HEK293T (cell line): ENCODE measurements at regions not wholly inside any gene's neighbourhood (a gene's known extent, or its start where the extent isn't known, plus 50 kb on each side); places are given as distances from the start of the nearest gene placed in this dataset.

Experiments
- CTCF ChIA-PET: fragments of 350-600 bp; formaldehyde crosslinking; extraction: SDS; loops from one replicate; lab custom pipeline; 2021; ENCODE audit warnings: antibody characterized with exemption, inconsistent platforms; lab: Yijun Ruan, JAX
- POLR2A ChIA-PET: fragments of 350-600 bp; formaldehyde crosslinking; extraction: SDS; loops from one replicate; lab custom pipeline; 2020; ENCODE audit warnings: antibody characterized with exemption, inconsistent platforms; lab: Yijun Ruan, JAX
- DNase-seq: peaks from one replicate; pipeline ENCODE4 v3.0.0; 2012; ENCODE audit warnings: mixed read lengths; ENCODE audit errors: extremely low spot score
- ARNT ChIP-seq: fragments of 450-650 bp; IDR thresholded peaks from 2 replicates; pipeline ENCODE4 v1.6.1; 2017; ENCODE audit warnings: mild to moderate bottlenecking
- BHLHE40 ChIP-seq: fragments of 450-650 bp; IDR thresholded peaks from 2 replicates; pipeline ENCODE4 v1.6.1; 2016; ENCODE audit warnings: mild to moderate bottlenecking, moderate library complexity, borderline replicate concordance
- CTBP1 ChIP-seq: fragments of 450-650 bp; IDR thresholded peaks from 2 replicates; pipeline ENCODE4 v1.6.1; 2016; ENCODE audit warnings: borderline replicate concordance
- ELF4 ChIP-seq: fragments of 450-650 bp; IDR thresholded peaks from 2 replicates; pipeline ENCODE4 v1.6.1; 2017; ENCODE audit warnings: antibody characterized with exemption
- FOXA1 ChIP-seq: fragments of 450-650 bp; IDR thresholded peaks from 2 replicates; pipeline ENCODE4 v1.6.1; 2016; ENCODE audit warnings: mild to moderate bottlenecking
- FOXK2 ChIP-seq: fragments of 450-650 bp; IDR thresholded peaks from 2 replicates; pipeline ENCODE4 v1.6.1; 2016; ENCODE audit warnings: mild to moderate bottlenecking
- FOXM1 ChIP-seq: fragments of 450-650 bp; IDR thresholded peaks from 2 replicates; pipeline ENCODE4 v1.6.1; 2017; ENCODE audit warnings: mild to moderate bottlenecking, borderline replicate concordance
- HDGF ChIP-seq: fragments of 450-650 bp; IDR thresholded peaks from 2 replicates; pipeline ENCODE4 v1.6.1; 2017; ENCODE audit warnings: antibody characterized with exemption, borderline replicate concordance
- L3MBTL2 ChIP-seq: fragments of 450-650 bp; conservative IDR thresholded peaks from 2 replicates; pipeline ENCODE4 v1.6.1; 2016; ENCODE audit warnings: mild to moderate bottlenecking
- LEF1 ChIP-seq: fragments of 450-650 bp; IDR thresholded peaks from 2 replicates; pipeline ENCODE4 v1.6.1; 2017; ENCODE audit warnings: mild to moderate bottlenecking, borderline replicate concordance
- NFRKB ChIP-seq: fragments of 450-650 bp; IDR thresholded peaks from 2 replicates; pipeline ENCODE4 v1.6.1; 2016; ENCODE audit warnings: mild to moderate bottlenecking, moderate library complexity
- SP1 ChIP-seq: fragments of 450-650 bp; IDR thresholded peaks from 2 replicates; pipeline ENCODE4 v1.6.1; 2017
- SUZ12 ChIP-seq: fragments of 450-650 bp; IDR thresholded peaks from 2 replicates; pipeline ENCODE4 v1.6.1; 2016; ENCODE audit warnings: mild to moderate bottlenecking
- TARDBP ChIP-seq: fragments of 450-650 bp; IDR thresholded peaks from 2 replicates; pipeline ENCODE4 v1.6.1; 2016
- ZNF384 ChIP-seq: fragments of 450-650 bp; IDR thresholded peaks from 2 replicates; pipeline ENCODE4 v1.6.1; 2016
- TF ChIP-seq, protein P1 (sequence below): fragments of 450-650 bp; IDR thresholded peaks from 2 replicates; pipeline ENCODE4 v1.6.1; 2016

DNA sequence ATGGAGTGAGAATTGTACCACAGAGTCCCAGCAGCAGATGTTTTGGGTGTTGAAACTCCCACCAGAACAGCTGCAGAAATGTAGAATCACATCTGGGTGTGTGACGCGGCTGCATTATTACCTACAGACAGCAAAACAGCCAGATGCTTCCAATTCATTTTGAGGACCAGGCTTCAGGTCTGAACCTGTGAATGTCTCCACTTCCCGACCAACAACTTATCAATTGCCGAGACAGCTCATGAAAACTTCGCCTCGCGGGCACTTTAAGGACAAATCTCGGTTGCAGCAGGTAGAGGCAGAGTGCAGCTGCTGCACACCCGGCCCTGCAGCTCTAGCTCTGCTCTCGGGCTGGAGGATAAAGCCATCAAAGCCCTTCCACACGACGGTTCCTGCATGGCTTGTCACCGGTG, 202.0 kb downstream of the HRH4 start:
- no peak for DNase-seq
- TF ChIP-seq SUZ12 = no peak
- CTCF ChIA-PET = interaction anchor here (0.7 kb wide), 1 partner anchor 321 kb away, joined by 4 read pairs; no protein-coding TSS in a partner anchor
- POLR2A ChIA-PET = no interaction called here

DNA sequence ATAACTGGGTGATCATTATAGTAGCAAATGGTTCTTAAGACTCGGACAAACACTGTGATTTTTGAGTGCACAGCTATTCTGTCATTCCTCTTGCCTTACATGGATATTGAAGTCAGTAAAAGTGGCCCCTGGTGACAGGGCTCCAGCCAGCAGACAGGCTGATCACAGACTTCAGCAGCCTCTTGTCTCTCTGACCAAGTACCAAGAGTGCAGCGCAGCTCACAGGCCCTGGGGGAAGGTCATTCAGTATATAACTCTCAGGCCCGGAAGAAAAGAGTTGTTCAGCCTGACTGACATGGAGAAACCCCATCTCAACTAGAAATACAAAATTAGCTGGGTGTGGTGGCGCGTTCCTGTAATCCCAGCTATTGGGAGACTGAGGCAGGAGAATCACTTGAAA, 202.6 kb downstream of the HRH4 start:
- no peak for DNase-seq
- ChIA-PET POLR2A (no interaction called here), CTCF (interaction anchor here (0.7 kb wide), 1 partner anchor 322 kb away, joined by 4 read pairs; no protein-coding TSS in a partner anchor)
- TF ChIP-seq ZNF384 (no peak), TARDBP (no peak)

DNA sequence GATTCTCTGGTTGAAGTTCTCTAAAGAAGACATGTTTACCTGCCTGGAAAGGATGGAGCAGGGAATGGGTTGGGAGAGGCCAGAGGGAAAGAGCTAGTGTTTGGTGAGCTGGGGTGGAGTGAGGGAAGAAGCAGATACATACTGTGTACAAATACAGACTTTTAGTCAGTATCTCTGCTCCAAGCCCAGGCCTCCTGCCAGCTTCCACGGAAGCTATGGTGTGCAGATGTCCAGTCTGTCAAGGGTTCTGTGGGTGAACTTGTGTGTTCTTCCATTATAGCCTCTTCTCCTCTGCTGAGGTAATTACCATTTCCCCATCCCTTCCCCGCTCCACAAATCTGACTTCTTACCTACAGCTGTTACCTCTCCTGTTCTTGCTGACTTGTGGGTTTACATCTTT, 208.6 kb downstream of the HRH4 start:
- ChIA-PET POLR2A (no interaction called here), CTCF (no interaction called here)
- TF ChIP-seq FOXK2 = no peak
- TF ChIP-seq SUZ12 = no peak
- TF ChIP-seq, protein P1, sequence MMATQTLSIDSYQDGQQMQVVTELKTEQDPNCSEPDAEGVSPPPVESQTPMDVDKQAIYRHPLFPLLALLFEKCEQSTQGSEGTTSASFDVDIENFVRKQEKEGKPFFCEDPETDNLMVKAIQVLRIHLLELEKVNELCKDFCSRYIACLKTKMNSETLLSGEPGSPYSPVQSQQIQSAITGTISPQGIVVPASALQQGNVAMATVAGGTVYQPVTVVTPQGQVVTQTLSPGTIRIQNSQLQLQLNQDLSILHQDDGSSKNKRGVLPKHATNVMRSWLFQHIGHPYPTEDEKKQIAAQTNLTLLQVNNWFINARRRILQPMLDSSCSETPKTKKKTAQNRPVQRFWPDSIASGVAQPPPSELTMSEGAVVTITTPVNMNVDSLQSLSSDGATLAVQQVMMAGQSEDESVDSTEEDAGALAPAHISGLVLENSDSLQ = no peak
- DNase-seq = no peak

DNA sequence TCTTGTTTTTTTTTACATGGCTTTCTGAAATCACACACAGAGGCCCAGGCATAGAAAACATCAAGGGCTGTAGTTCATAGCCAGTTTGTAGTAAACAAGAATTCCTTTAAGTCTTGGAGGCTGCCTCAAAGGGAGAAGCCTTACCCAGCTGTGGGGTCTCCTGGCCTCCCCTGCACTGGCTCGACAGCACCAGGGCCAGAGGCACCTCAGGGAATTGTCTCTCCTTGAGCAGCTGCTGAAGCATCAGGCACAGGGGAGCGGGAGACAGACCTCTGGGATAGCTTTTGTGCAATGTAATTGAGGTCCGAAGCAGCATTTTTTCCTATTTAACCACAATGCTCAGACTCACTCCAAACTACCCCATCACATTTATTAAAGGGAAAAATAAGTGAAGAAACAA, 209.1 kb downstream of the HRH4 start:
- DNase-seq = no peak
- POLR2A ChIA-PET = no interaction called here
- TF ChIP-seq LEF1 (no peak), SUZ12 (no peak), ZNF384 (no peak), ARNT (no peak), L3MBTL2 (no peak), BHLHE40 (no peak), TARDBP (no peak), FOXA1 (no peak), FOXK2 (no peak), SP1 (no peak), NFRKB (no peak), CTBP1 (no peak), HDGF (no peak)
- TF ChIP-seq, protein P1 = no peak
- CTCF ChIA-PET = no interaction called here

DNA sequence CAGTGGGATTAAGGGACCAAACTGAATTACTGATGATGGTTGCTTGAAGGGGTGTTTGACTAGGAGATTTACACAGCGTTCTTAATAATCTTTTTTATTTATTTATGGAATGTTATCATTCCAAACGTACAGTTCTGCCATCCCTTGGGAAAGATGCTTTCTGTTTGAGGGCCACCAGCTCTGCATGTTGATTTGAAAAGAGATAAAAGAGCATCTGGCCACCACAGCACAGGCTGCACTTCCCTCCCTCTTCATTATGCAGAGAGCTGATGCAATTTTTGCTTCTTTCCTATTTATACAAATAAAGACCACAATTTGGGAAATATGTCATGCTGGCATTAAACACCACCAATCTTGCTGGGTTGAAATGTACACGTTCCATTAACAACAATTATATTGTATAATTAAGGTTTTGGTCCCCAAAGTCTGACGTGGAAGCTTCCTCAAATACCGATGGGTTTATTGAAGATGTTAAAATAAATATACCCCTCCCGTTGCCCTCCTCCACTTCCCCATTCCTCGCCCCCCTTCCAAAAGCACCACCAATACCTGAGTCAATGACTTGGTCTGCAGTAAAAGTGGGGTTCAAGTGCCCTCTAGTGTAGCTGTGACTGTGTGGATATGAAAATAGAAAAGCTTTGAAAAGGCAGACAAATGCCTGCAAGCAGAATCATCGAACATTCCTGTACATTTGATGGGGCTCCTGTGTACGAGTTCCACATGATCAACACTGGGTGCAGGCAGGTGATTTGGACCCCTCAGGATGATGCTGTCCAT, 211.9 kb downstream of the HRH4 start:
- POLR2A ChIA-PET = no interaction called here
- CTCF ChIA-PET = interaction anchor here (0.7 to 1.5 kb wide), 4 partner anchors 61 to 132 kb away, joined by 3 to 4 read pairs (median 3); no protein-coding TSS in a partner anchor
- no peak for DNase-seq
- TF ChIP-seq NFRKB (no peak), CTBP1 (no peak), ZNF384 (no peak), HDGF (no peak), SP1 (no peak), FOXA1 (no peak), LEF1 (no peak), BHLHE40 (no peak), ELF4 (no peak), TARDBP (no peak), L3MBTL2 (no peak)

DNA sequence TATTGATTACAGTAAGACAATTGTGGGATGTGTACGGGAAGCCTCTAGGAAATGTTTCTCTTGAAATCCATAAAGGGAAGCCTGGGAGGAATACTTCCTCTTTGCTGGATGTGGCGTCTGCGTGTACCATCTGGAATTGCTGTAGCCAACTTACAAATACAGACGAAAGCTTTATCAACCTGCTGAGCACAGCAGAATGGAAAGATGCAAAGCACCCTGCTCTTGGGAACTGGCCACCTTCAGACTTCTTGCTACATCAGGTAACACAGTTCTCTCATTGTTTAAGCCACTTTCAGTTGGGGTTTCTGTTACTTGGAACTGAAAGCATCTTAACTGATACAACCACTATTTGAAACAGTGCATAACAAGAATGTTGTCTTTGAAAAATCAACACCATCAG, 213.8 kb downstream of the HRH4 start:
- CTCF ChIA-PET = no interaction called here
- DNase-seq = no peak
- TF ChIP-seq ZNF384 (no peak), FOXA1 (no peak), FOXK2 (no peak), ARNT (no peak), ELF4 (no peak), SUZ12 (no peak), NFRKB (no peak), CTBP1 (no peak), FOXM1 (no peak), TARDBP (no peak), L3MBTL2 (no peak), LEF1 (no peak), SP1 (no peak), HDGF (no peak)
- POLR2A ChIA-PET = no interaction called here

DNA sequence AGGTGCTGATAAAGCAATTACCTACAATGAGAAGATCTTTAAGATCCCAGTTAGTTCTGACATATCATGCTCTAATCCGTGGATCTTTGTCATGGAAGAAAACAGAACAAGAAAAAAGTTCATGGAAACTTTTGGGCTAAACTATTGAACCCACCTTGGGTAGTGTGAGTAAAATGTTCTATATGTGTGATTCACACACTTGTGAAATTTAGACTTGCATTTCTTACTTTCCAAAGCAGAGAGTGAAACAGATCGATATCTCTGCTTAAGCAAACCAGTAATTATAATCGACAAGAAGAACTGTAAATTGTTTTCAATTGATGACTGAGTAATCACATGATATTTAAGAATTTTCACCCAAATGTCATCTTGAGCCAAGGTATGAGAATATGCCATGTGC, 214.2 kb downstream of the HRH4 start:
- ChIA-PET POLR2A (no interaction called here), CTCF (no interaction called here)
- TF ChIP-seq LEF1 (no peak), FOXA1 (no peak), FOXK2 (no peak), SUZ12 (no peak), SP1 (no peak), CTBP1 (no peak), HDGF (no peak), TARDBP (no peak)
- DNase-seq = no peak

DNA sequence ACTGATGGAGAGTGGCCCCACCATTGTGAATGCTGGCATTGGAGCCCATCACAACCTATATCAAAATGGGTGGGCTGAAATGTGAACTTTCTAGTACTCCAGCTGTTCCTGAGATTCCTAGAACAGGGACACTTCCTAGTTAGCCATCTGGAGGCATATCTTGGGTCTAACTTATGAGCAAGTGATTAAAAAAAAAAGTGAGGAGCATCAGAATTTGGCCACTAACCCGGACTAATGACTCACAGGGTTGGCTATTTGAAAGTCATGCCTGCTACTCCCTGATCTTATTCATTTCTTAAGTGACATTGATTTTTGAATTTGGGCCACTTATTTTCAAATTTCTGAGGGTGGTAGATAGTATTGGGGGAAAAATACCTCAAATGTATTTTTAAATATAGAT, 216.6 kb downstream of the HRH4 start:
- ChIA-PET POLR2A (no interaction called here), CTCF (no interaction called here)
- no peak for TF ChIP-seq LEF1
- TF ChIP-seq FOXK2 = no peak
- TF ChIP-seq FOXA1 = no peak
- TF ChIP-seq FOXM1 = no peak
- no peak for TF ChIP-seq ARNT
- TF ChIP-seq NFRKB = no peak
- no peak for TF ChIP-seq BHLHE40
- TF ChIP-seq, protein P1 = no peak
- TF ChIP-seq HDGF = no peak
- no peak for TF ChIP-seq ZNF384
- no peak for TF ChIP-seq CTBP1
- no peak for TF ChIP-seq SUZ12
- DNase-seq = no peak
